ENCODE measurements at regions not wholly inside any gene's neighbourhood (a gene's known extent, or its start where the extent isn't known, plus 50 kb on each side); places are given as distances from the start of the nearest gene placed in this dataset.
A peak's percentile ranks its signal among the peaks of the same experiment; 100 is the strongest.

DNA sequence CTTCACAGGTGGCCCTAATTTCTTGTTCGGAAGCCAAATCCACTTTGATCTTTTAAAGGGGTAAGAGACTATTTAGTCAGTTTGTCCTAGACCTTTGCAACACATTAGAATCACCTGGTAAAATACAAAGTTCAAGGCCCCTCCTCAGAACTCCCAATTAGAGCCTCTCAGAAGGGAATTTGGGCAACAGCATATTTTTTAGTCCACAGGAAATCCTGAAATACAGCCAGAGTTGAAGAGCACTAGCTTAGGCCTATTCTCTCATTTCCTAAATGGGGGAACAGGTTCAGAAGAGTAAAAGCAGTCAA is 151.3 kb upstream of the FSCB start:
- no peaks in the 10 kb centered on the region for H3K9me1 ChIP-seq (ENCODE audit: control insufficient read depth, extremely low read depth, insufficient read depth, low read length)
- H3K4me1 ChIP-seq (ENCODE audit: control insufficient read depth, extremely low read depth, insufficient read depth, low read length) = no peaks in the 10 kb centered on the region
- H3K4me3 ChIP-seq (ENCODE audit: control insufficient read depth in 2 of 3, extremely low read depth in 1 of 3, insufficient read depth in 2 of 3, low read depth in 1 of 3, low read length in 3 of 3) = no peak overlapping the region
- no peak overlapping the region for H3K9ac ChIP-seq (ENCODE audit: control insufficient read depth, extremely low read depth, insufficient read depth, low read length)
- TF ChIP-seq EZH2 (IDR thresholded peaks at IDR 0.05; ENCODE audit: low read length) (no peak), CTCF (optimal IDR thresholded peaks at IDR 0.05 in 1 of 3, IDR thresholded peaks at IDR 0.05 in 1 of 3, conservative IDR thresholded peaks at IDR 0.05 in 1 of 3; ENCODE audit: extremely low read depth in 1 of 3, insufficient read depth in 2 of 3, low read length in 3 of 3) (no peak)
- H3K27ac ChIP-seq (ENCODE audit: control insufficient read depth, insufficient read depth, low read length) = no peak overlapping the region
- no peaks in the 10 kb centered on the region for H3K36me3 ChIP-seq (ENCODE audit: control insufficient read depth in 2 of 2, extremely low read depth in 1 of 2, insufficient read depth in 2 of 2, low read length in 2 of 2)
- dilution Hi-C loops (cut with MboI; ENCODE audit: extremely low pct_ligation_motif_present, low sequenced_read_pairs) = no loop called here
- H3K9me3 ChIP-seq (ENCODE audit: control insufficient read depth, low read depth, low read length) = no peaks in the 10 kb centered on the region
- no peak for DNase-seq (ENCODE audit: low read depth, low spot score)
- H3K27me3 ChIP-seq (ENCODE audit: control insufficient read depth, extremely low read depth, insufficient read depth, low read length) = no peaks in the 10 kb centered on the region
- no peak overlapping the region for H2AFZ ChIP-seq (ENCODE audit: control insufficient read depth, low read length)
- no peaks in the 10 kb centered on the region for H4K20me1 ChIP-seq (ENCODE audit: control insufficient read depth, extremely low read depth, insufficient read depth, low read length)
- FAIRE-seq = no peak
- H3K79me2 ChIP-seq (ENCODE audit: control insufficient read depth, insufficient read depth, low read length) = no peaks in the 10 kb centered on the region
- no peak overlapping the region for H3K4me2 ChIP-seq (ENCODE audit: control insufficient read depth, extremely low read depth, insufficient read depth, low read depth, low read length)

GRCh38 chr14:44657696-44658388 is 150.8 kb upstream of the FSCB start:
- Histone ChIP-seq H3K9me3 (ENCODE audit: control insufficient read depth, low read depth, low read length) (no peaks in the 10 kb centered on the region), H3K4me3 (ENCODE audit: control insufficient read depth in 2 of 3, extremely low read depth in 1 of 3, insufficient read depth in 2 of 3, low read depth in 1 of 3, low read length in 3 of 3) (no peak overlapping the region), H3K9me1 (ENCODE audit: control insufficient read depth, extremely low read depth, insufficient read depth, low read length) (no peaks in the 10 kb centered on the region), H3K36me3 (ENCODE audit: control insufficient read depth in 2 of 2, extremely low read depth in 1 of 2, insufficient read depth in 2 of 2, low read length in 2 of 2) (no peaks in the 10 kb centered on the region), H3K9ac (ENCODE audit: control insufficient read depth, extremely low read depth, insufficient read depth, low read length) (no peak overlapping the region), H3K4me2 (ENCODE audit: control insufficient read depth, extremely low read depth, insufficient read depth, low read depth, low read length) (no peak overlapping the region), H3K27me3 (ENCODE audit: control insufficient read depth, extremely low read depth, insufficient read depth, low read length) (no peaks in the 10 kb centered on the region), H3K79me2 (ENCODE audit: control insufficient read depth, insufficient read depth, low read length) (no peaks in the 10 kb centered on the region), H3K27ac (ENCODE audit: control insufficient read depth, insufficient read depth, low read length) (no peak overlapping the region), H2AFZ (ENCODE audit: control insufficient read depth, low read length) (no peak overlapping the region), H4K20me1 (ENCODE audit: control insufficient read depth, extremely low read depth, insufficient read depth, low read length) (no peaks in the 10 kb centered on the region), H3K4me1 (ENCODE audit: control insufficient read depth, extremely low read depth, insufficient read depth, low read length) (no peaks in the 10 kb centered on the region)
- FAIRE-seq (no peak), DNase-seq (ENCODE audit: low read depth, low spot score) (no peak)
- dilution Hi-C loops (cut with MboI; ENCODE audit: extremely low pct_ligation_motif_present, low sequenced_read_pairs) = no loop called here
- TF ChIP-seq EZH2 (IDR thresholded peaks at IDR 0.05; ENCODE audit: low read length) (no peak), CTCF (optimal IDR thresholded peaks at IDR 0.05 in 1 of 3, IDR thresholded peaks at IDR 0.05 in 1 of 3, conservative IDR thresholded peaks at IDR 0.05 in 1 of 3; ENCODE audit: extremely low read depth in 1 of 3, insufficient read depth in 2 of 3, low read length in 3 of 3) (peak in 1 of 3 experiments; percentile 31)

Data from keratinocyte (primary cell).